ENCODE measurements at regions not wholly inside any gene's neighbourhood (a gene's known extent, or its start where the extent isn't known, plus 50 kb on each side); places are given as distances from the start of the nearest gene placed in this dataset.

DNA sequence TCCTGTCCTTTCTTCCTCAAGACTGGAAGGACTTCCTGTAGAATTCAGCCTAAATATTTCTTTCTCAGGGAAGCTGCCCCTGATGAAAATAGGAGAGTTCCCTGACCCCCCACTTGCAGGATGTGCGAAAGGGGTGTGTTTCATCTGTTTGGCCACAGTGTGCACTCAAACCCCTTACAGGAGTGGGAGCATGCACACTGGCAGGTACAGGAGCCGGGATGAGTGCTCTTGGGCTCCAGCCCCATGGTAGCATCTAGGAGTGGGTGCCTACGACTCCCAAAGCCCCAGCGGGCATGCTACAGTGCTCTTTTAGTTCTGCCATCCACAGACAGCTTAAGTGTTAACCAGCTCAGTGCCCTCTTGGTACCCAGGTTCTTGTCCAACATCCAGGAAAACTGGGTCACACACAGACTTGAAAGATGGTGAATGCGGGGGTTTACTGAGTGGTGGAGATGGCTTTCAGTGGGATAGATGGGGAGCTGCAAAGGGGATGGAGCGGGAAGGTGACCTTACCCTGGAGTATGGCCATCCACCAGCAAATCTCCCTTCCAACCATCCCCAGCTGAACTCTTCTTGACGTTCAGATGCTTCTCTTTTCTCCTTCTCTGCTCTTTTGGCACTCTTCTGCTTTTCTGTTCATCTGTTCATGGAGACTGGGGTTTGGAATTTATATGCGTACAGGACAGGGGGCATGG, 295.0 kb upstream of the NCKAP5 start:
- no peaks in the 10 kb centered on the region for H3K79me2 ChIP-seq (ENCODE audit: control insufficient read depth in 1 of 2, insufficient read depth in 2 of 2, low read length in 2 of 2)
- H3K4me3 ChIP-seq (ENCODE audit: extremely low read depth in 1 of 4, insufficient read depth in 2 of 4, low read depth in 3 of 4, low read length in 4 of 4), result no peak overlapping the region
- ChIA-PET CTCF (ENCODE audit: partially characterized antibody) (interaction anchor here (1.0 to 1.6 kb wide), 2 partner anchors 18 to 19 kb away, joined by 4 read pairs; no protein-coding TSS in a partner anchor), POLR2A (ENCODE audit: partially characterized antibody) (no interaction called here)
- no peak overlapping the region for H4K5ac ChIP-seq (ENCODE audit: insufficient read length, low read depth, low read length)
- no peak overlapping the region for H4K8ac ChIP-seq (ENCODE audit: extremely low read depth, insufficient read depth, low read length)
- WGBS, 2 experiments (ENCODE audit: extremely low coverage in 1 of 2, insufficient coverage in 1 of 2, insufficient read length in 1 of 2, insufficient replicate concordance in 2 of 2, low coverage in 1 of 2, low lambda C conversion rate in 2 of 2, missing lambda C conversion rate in 1 of 2), result 81% methylated on average over 8 of the region's 8 CpGs; no CpG with 5 or more reads in 1 of the 2 experiments
- H3K14ac ChIP-seq (ENCODE audit: insufficient read length), result no peak overlapping the region
- no peaks in the 10 kb centered on the region for H3K27me3 ChIP-seq (replicated peaks in 1 of 4; ENCODE audit: control insufficient read depth in 3 of 4, extremely low read depth in 1 of 4, insufficient read depth in 3 of 4, low read length in 3 of 4)
- H3K4ac ChIP-seq (replicated peaks; ENCODE audit: insufficient read length, low read depth, low read length), result no peak overlapping the region
- no peak overlapping the region for H3K27ac ChIP-seq (ENCODE audit: low read depth, low read length)
- TF ChIP-seq HDAC6 (IDR thresholded peaks at IDR 0.05; ENCODE audit: low read depth, low read length) (no peak), EGR1 (IDR thresholded peaks at IDR 0.05; ENCODE audit: borderline replicate concordance, low read depth, low read length) (no peak), SP4 (IDR thresholded peaks at IDR 0.05; ENCODE audit: low read length) (no peak), CTBP2 (IDR thresholded peaks at IDR 0.05; ENCODE audit: borderline replicate concordance, insufficient read depth, insufficient read length, low read length) (no peak), KDM1A (IDR thresholded peaks at IDR 0.05; ENCODE audit: borderline replicate concordance, low read length) (no peak), SIX5 (IDR thresholded peaks at IDR 0.05; ENCODE audit: low read depth, low read length) (no peak)
- TF ChIP-seq, protein P1, sequence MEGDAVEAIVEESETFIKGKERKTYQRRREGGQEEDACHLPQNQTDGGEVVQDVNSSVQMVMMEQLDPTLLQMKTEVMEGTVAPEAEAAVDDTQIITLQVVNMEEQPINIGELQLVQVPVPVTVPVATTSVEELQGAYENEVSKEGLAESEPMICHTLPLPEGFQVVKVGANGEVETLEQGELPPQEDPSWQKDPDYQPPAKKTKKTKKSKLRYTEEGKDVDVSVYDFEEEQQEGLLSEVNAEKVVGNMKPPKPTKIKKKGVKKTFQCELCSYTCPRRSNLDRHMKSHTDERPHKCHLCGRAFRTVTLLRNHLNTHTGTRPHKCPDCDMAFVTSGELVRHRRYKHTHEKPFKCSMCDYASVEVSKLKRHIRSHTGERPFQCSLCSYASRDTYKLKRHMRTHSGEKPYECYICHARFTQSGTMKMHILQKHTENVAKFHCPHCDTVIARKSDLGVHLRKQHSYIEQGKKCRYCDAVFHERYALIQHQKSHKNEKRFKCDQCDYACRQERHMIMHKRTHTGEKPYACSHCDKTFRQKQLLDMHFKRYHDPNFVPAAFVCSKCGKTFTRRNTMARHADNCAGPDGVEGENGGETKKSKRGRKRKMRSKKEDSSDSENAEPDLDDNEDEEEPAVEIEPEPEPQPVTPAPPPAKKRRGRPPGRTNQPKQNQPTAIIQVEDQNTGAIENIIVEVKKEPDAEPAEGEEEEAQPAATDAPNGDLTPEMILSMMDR (IDR thresholded peaks at IDR 0.05; ENCODE audit: control extremely low read depth in 1 of 3, insufficient read depth in 1 of 3, low read depth in 1 of 3, low read length in 3 of 3), result no peak
- no peaks in the 10 kb centered on the region for H3K79me1 ChIP-seq (ENCODE audit: low read depth, low read length)
- no peaks in the 10 kb centered on the region for H4K20me1 ChIP-seq (replicated peaks in 1 of 2; ENCODE audit: control insufficient read depth in 1 of 2, insufficient read depth in 2 of 2, low read length in 2 of 2)
- H2AFZ ChIP-seq (ENCODE audit: low read length), result no peak overlapping the region
- no peak overlapping the region for H2BK5ac ChIP-seq (ENCODE audit: low read depth, low read length)
- no peak overlapping the region for H3K23ac ChIP-seq (ENCODE audit: insufficient read length)
- no peak overlapping the region for H4K91ac ChIP-seq (replicated peaks; ENCODE audit: insufficient read length, low read length)
- H3K56ac ChIP-seq (replicated peaks; ENCODE audit: insufficient read length, low read depth, low read length), result no peak overlapping the region
- FAIRE-seq, result no peak
- H3K36me3 ChIP-seq (ENCODE audit: control insufficient read depth in 2 of 4, insufficient read depth in 4 of 4, low read length in 3 of 4), result no peaks in the 10 kb centered on the region
- H2BK20ac ChIP-seq (ENCODE audit: low read length), result no peak overlapping the region
- H2BK15ac ChIP-seq (ENCODE audit: low read length), result no peak overlapping the region
- no peaks in the 10 kb centered on the region; a peak in 1 of 4 replicates for H3K9me3 ChIP-seq (ENCODE audit: insufficient read depth in 2 of 2, low read depth in 1 of 2, low read length in 1 of 2)
- peak in 1 of 2 experiments; percentile 19 for DNase-seq (ENCODE audit: low read depth in 1 of 2, low spot score in 2 of 2)
- no peak overlapping the region for H2BK12ac ChIP-seq (ENCODE audit: low read depth, low read length)
- H3K9ac ChIP-seq (replicated peaks in 1 of 4; ENCODE audit: extremely low read depth in 1 of 4, low read depth in 3 of 4, low read length in 3 of 4), result no peak overlapping the region
- H3K4me2 ChIP-seq (ENCODE audit: insufficient read depth in 1 of 2, low read depth in 2 of 2, low read length in 2 of 2), result no peak overlapping the region
- no peaks in the 10 kb centered on the region for H3K4me1 ChIP-seq (replicated peaks in 1 of 4; ENCODE audit: control insufficient read depth in 3 of 4, insufficient read depth in 4 of 4, low read length in 3 of 4)
- H2BK120ac ChIP-seq (replicated peaks; ENCODE audit: low read depth, low read length), result no peak overlapping the region
- H2AK5ac ChIP-seq (ENCODE audit: low read depth, low read length), result no peak overlapping the region
- no peaks in the 10 kb centered on the region for H3K23me2 ChIP-seq (ENCODE audit: low read depth, low read length)
- H3K18ac ChIP-seq (ENCODE audit: extremely low read depth, low read length), result no peak overlapping the region

Measured in H1 (cell line).